A673 (cell line): ENCODE measurements at regions not wholly inside any gene's neighbourhood (a gene's known extent, or its start where the extent isn't known, plus 50 kb on each side); places are given as distances from the start of the nearest gene placed in this dataset.

Source experiments
- CTCF ChIP-seq: fragments of 300-800, 200-600 bp; sonication (generic); conservative IDR thresholded peaks from 2 replicates; pipeline ENCODE4 v1.5.1; 2017; ENCODE audit warnings: low read depth, mild to moderate bottlenecking, antibody characterized with exemption, low read length, moderate library complexity, mixed read lengths
- EZH2 ChIP-seq: fragments of 200-600 bp; sonication (generic); IDR thresholded peaks from 2 replicates; pipeline ENCODE4 v1.6.1; 2017; ENCODE audit warnings: borderline replicate concordance, low read depth, mild to moderate bottlenecking, mixed read lengths, antibody characterized with exemption, low read length; ENCODE audit not compliant: poor library complexity, severe bottlenecking

- no peak for TF ChIP-seq CTCF
- no peak for TF ChIP-seq EZH2
Observed at GRCh38 chr5:107801061-107801460, 130.3 kb upstream of the EFNA5 start.
